ENCODE measurements at regions not wholly inside any gene's neighbourhood (a gene's known extent, or its start where the extent isn't known, plus 50 kb on each side); places are given as distances from the start of the nearest gene placed in this dataset.
A peak's percentile ranks its signal among the peaks of the same experiment; 100 is the strongest.
"Not testable (repeated sequence)": the region's sequence is repeated elsewhere in the genome, so short reads cannot be mapped to it uniquely, and the experiment has no call there.

DNA sequence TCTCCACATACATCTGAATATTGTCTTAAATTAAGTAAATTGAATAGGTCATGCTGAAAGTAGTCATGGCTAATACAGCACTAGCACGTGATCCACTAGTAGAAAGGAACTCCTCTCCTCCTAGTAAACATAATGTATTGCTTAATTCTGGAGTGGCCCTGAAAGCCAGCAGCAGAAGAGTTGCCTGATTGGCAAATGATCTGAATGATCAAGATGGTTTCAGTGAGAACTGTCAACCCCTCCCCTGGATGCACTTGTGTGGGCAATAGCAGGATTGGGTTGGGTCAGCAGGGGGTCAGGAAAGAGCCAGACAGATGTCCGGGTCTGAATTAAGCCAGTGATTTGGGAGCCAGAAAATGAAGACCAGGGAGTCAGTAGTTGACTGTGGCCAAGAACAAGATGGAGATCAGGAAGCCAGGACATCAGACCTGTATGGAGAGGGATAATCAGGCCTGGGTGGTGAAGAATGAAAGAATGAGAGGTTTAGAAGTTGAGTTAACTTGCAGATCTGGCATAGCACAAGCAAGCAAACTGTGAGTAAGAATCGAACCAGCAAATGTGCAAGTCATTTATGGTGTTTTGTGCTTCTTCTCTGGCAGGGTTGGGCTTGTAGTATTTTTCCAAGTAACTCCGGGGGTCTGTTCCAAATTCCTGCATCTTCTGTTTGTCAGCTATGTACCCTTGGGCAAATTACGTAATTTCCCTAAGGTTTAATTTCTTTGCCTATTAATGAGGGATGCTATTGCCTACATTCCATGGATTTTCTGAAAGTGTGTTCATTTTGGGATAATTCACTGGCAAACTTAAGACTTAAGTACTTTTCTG lies 304.9 kb downstream of the CD109 start:
- no peaks in the 10 kb centered on the region for H3K36me3 Mint-ChIP-seq (ENCODE audit: low read depth)
- DNase-seq (no peak), ATAC-seq (no peak)
- intact Hi-C loops (cut with DNase I, micrococcal nuclease): no loop called here
- no peak overlapping the region for H3K4me3 Mint-ChIP-seq
- H3K27ac Mint-ChIP-seq: peak overlapping the region; percentile 8
- no peaks in the 10 kb centered on the region for H3K9me3 Mint-ChIP-seq (ENCODE audit: low read depth)
- POLR2A ChIA-PET: no interaction called here
- no peaks in the 10 kb centered on the region for H3K27me3 Mint-ChIP-seq
- H3K4me1 Mint-ChIP-seq: no peaks in the 10 kb centered on the region
- CTCF ChIA-PET: interaction anchor here (0.7 kb wide), 1 partner anchor 1416 kb away, joined by 3 read pairs; no protein-coding TSS in a partner anchor

GRCh38 chr6:73990609-73991238 lies 294.7 kb downstream of the CD109 start:
- H3K4me1 Mint-ChIP-seq; H3K9me3 Mint-ChIP-seq (ENCODE audit: low read depth); DNase-seq; H3K4me3 Mint-ChIP-seq; intact Hi-C loops (cut with DNase I, micrococcal nuclease); ATAC-seq; H3K36me3 Mint-ChIP-seq (ENCODE audit: low read depth); H3K27me3 Mint-ChIP-seq; H3K27ac Mint-ChIP-seq; POLR2A ChIA-PET; CTCF ChIA-PET: not testable (repeated sequence)

DNA sequence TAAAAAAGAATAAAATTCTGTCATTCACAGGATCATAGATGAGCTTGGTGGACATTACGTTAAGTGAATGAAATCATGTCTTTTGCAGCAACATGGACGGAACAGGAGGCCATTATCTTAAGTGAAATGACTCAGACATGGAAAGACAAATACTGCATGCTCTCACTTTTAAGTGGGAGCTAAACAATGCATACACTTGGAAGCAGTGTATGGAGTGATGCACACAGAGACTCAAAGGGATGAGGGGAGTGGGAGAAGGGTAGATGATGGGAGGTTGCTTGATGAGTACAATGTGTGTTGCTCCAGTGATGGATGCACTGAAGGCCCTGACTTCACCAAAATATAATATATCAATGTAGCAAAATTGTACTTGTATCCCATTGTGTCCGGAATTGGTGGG lies 293.4 kb downstream of the CD109 start:
- H3K27me3 Mint-ChIP-seq: no peaks in the 10 kb centered on the region
- POLR2A ChIA-PET: no interaction called here
- CTCF ChIA-PET: no interaction called here
- no peak overlapping the region for H3K4me3 Mint-ChIP-seq
- no peak overlapping the region for H3K27ac Mint-ChIP-seq
- no peaks in the 10 kb centered on the region for H3K36me3 Mint-ChIP-seq (ENCODE audit: low read depth)
- H3K9me3 Mint-ChIP-seq (ENCODE audit: low read depth): no peaks in the 10 kb centered on the region
- H3K4me1 Mint-ChIP-seq: no peaks in the 10 kb centered on the region
- intact Hi-C loops (cut with DNase I, micrococcal nuclease): no loop called here
- DNase-seq: no peak
- no peak for ATAC-seq

GRCh38 chr6:73985891-73986290 lies 289.9 kb downstream of the CD109 start:
- Mint-ChIP-seq H3K9me3 (ENCODE audit: low read depth) (peaks cover 1% of the 10 kb centered on the region), H3K36me3 (ENCODE audit: low read depth) (no peaks in the 10 kb centered on the region), H3K27me3 (peaks cover 2% of the 10 kb centered on the region), H3K27ac (no peak overlapping the region), H3K4me1 (no peaks in the 10 kb centered on the region), H3K4me3 (no peak overlapping the region)
- DNase-seq (peak; percentile 11), ATAC-seq (no peak)
- ChIA-PET POLR2A (no interaction called here), CTCF (interaction anchor here (1.2 kb wide), 1 partner anchor 1223 kb away, joined by 3 read pairs; no protein-coding TSS in a partner anchor)
- intact Hi-C loops (cut with DNase I, micrococcal nuclease): no loop called here

DNA sequence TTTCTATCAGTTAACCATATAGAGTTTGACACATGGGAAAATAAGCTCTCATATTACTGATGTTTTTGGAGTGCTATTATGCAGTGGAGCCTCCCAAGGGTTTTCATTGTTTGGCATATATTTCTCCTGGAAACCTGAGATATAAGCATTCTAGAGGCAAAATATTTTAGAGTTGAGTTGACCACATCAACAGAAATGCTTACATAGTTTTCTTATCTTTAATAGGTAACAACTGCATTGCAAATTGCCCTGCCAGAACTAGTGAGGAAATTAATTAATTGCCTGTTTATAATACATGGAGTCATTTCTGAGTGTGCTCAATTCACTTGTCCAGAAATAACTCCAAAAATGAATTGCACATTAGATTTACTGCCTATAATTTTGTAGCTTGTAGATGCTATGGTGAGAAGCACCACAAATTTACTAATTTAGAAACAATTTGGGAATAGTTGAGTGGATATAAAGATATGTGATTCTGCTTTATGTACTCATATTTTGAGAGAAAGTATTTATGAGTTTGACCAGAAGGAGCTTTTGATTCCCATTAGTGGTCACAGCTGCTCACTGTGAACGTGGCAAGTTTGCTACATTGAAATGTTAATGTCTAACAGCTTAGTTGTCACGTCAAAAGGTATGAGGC lies 288.7 kb downstream of the CD109 start:
- Mint-ChIP-seq H3K4me1 (no peaks in the 10 kb centered on the region), H3K9me3 (ENCODE audit: low read depth) (peaks cover 1% of the 10 kb centered on the region), H3K36me3 (ENCODE audit: low read depth) (no peaks in the 10 kb centered on the region), H3K4me3 (no peak overlapping the region), H3K27ac (no peak overlapping the region), H3K27me3 (peaks cover 2% of the 10 kb centered on the region)
- CTCF ChIA-PET: no interaction called here
- no peak for ATAC-seq
- intact Hi-C loops (cut with DNase I, micrococcal nuclease): no loop called here
- DNase-seq: no peak
- POLR2A ChIA-PET: no interaction called here

- ChIA-PET CTCF (no interaction called here), POLR2A (no interaction called here)
- H3K27ac Mint-ChIP-seq: no peak overlapping the region
- no peak for ATAC-seq
- intact Hi-C loops (cut with DNase I, micrococcal nuclease): no loop called here
- no peak for DNase-seq
- no peaks in the 10 kb centered on the region for H3K4me1 Mint-ChIP-seq
- no peaks in the 10 kb centered on the region for H3K36me3 Mint-ChIP-seq (ENCODE audit: low read depth)
- no peak overlapping the region for H3K4me3 Mint-ChIP-seq
- H3K9me3 Mint-ChIP-seq (ENCODE audit: low read depth): peaks cover 1% of the 10 kb centered on the region
- peaks cover 2% of the 10 kb centered on the region for H3K27me3 Mint-ChIP-seq
These were observed 287.4 kb downstream of the CD109 start for GRCh38 chr6:73983367-73983766.

GRCh38 chr6:73980096-73980495 lies 284.1 kb downstream of the CD109 start:
- ChIA-PET POLR2A (no interaction called here), CTCF (interaction anchor here (0.7 to 0.9 kb wide), 2 partner anchors 9 to 16 kb away, joined by 3 read pairs; no protein-coding TSS in a partner anchor)
- H3K9me3 Mint-ChIP-seq (ENCODE audit: low read depth): peaks cover 1% of the 10 kb centered on the region
- DNase-seq (no peak), ATAC-seq (no peak)
- H3K27me3 Mint-ChIP-seq: peaks cover 2% of the 10 kb centered on the region
- H3K36me3 Mint-ChIP-seq (ENCODE audit: low read depth): no peaks in the 10 kb centered on the region
- no peaks in the 10 kb centered on the region for H3K4me1 Mint-ChIP-seq
- H3K27ac Mint-ChIP-seq: no peak overlapping the region
- intact Hi-C loops (cut with DNase I, micrococcal nuclease): no loop called here
- no peak overlapping the region for H3K4me3 Mint-ChIP-seq

DNA sequence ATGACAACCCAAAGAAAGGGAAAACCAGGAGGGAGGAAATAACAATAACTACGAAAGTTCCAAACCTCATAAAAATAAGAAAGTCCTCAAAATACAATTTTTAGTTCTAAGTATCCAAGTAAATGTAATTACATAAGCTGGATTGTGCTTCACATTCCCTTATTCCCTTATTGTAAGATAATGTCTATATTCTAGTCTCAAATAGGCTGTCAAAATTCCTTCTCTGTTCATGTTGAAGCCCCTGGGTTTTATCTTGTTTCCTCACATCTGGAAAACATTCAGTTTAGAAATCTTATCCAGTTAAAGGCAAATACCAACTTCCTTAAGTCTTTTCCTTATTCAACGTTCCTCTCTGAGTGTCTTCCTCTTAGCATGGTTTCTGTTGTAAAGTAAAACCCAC lies 282.3 kb downstream of the CD109 start:
- intact Hi-C loops (cut with DNase I, micrococcal nuclease): no loop called here
- no peak overlapping the region for H3K4me3 Mint-ChIP-seq
- H3K27ac Mint-ChIP-seq: no peak overlapping the region
- H3K36me3 Mint-ChIP-seq (ENCODE audit: low read depth): no peaks in the 10 kb centered on the region
- H3K27me3 Mint-ChIP-seq: peaks cover 2% of the 10 kb centered on the region
- H3K4me1 Mint-ChIP-seq: no peaks in the 10 kb centered on the region
- ChIA-PET POLR2A (no interaction called here), CTCF (no interaction called here)
- DNase-seq (no peak), ATAC-seq (no peak)
- peaks cover 1% of the 10 kb centered on the region for H3K9me3 Mint-ChIP-seq (ENCODE audit: low read depth)

- H3K4me1 Mint-ChIP-seq; intact Hi-C loops (cut with DNase I, micrococcal nuclease); H3K36me3 Mint-ChIP-seq (ENCODE audit: low read depth); POLR2A ChIA-PET; H3K27ac Mint-ChIP-seq; H3K27me3 Mint-ChIP-seq; H3K4me3 Mint-ChIP-seq; ATAC-seq; CTCF ChIA-PET; H3K9me3 Mint-ChIP-seq (ENCODE audit: low read depth); DNase-seq: not testable (repeated sequence)
These were observed 276.5 kb downstream of the CD109 start for GRCh38 chr6:73972518-73972917.

GRCh38 chr6:73969971-73970970 lies 274.3 kb downstream of the CD109 start:
- no peaks in the 10 kb centered on the region for H3K9me3 Mint-ChIP-seq (ENCODE audit: low read depth)
- ATAC-seq (peak; percentile 33), DNase-seq (peak; percentile 8)
- no peak overlapping the region for H3K27ac Mint-ChIP-seq
- peaks cover 1% of the 10 kb centered on the region for H3K27me3 Mint-ChIP-seq
- H3K4me1 Mint-ChIP-seq: no peaks in the 10 kb centered on the region
- no peak overlapping the region for H3K4me3 Mint-ChIP-seq
- ChIA-PET POLR2A (no interaction called here), CTCF (interaction anchor here (0.5 to 0.9 kb wide), 7 partner anchors 80 to 1902 kb away, joined by 3 to 4 read pairs (median 3); no protein-coding TSS in a partner anchor)
- H3K36me3 Mint-ChIP-seq (ENCODE audit: low read depth): no peaks in the 10 kb centered on the region
- intact Hi-C loops (cut with DNase I, micrococcal nuclease): loop anchor here (1.0 to 5.0 kb wide), 3 partner anchors 233 to 1239 kb away; no protein-coding TSS in a partner anchor

DNA sequence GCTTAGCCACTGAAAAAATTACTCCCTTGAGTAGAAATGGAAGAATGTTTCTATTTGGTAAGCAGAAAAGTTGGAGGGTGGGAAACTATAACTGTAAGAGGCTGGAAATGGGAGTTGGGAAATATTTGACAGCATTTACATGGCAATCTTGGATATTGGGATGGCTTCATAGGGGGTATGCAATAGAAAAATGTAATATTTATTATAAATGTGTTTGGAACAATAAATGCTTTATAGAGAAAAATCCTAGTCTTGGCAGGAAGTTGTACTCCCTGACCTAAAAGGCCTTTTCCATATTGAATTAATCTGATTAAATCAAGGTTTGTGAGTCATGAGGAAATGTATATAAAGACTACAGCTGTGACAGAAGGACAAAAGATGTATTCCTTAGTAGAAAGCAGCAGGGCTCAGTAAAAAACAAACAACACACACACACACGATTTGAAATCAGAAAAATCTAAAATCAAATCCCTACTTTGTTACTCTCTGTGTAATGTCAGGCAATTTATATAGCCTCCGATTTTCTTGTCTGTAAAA lies 272.3 kb downstream of the CD109 start:
- ATAC-seq (no peak), DNase-seq (no peak)
- H3K9me3 Mint-ChIP-seq (ENCODE audit: low read depth): no peaks in the 10 kb centered on the region
- ChIA-PET POLR2A (no interaction called here), CTCF (interaction anchor here (0.8 to 1.2 kb wide), 3 partner anchors 1170 to 1243 kb away, joined by 3 to 4 read pairs (median 3); no protein-coding TSS in a partner anchor)
- no peaks in the 10 kb centered on the region for H3K4me1 Mint-ChIP-seq
- peaks cover 4% of the 10 kb centered on the region for H3K27me3 Mint-ChIP-seq
- no peak overlapping the region for H3K4me3 Mint-ChIP-seq
- H3K36me3 Mint-ChIP-seq (ENCODE audit: low read depth): no peaks in the 10 kb centered on the region
- H3K27ac Mint-ChIP-seq: no peak overlapping the region
- intact Hi-C loops (cut with DNase I, micrococcal nuclease): loop anchor here in 1 of 2 experiments (5.0 kb wide), 1 partner anchor 231 kb away; no protein-coding TSS in a partner anchor

All from activated CD4-positive, alpha-beta T cell treated with anti-CD3 and anti-CD28 coated beads for 36 hours (primary cell).